ENCODE measurements at regions not wholly inside any gene's neighbourhood (a gene's known extent, or its start where the extent isn't known, plus 50 kb on each side); places are given as distances from the start of the nearest gene placed in this dataset.

DNA sequence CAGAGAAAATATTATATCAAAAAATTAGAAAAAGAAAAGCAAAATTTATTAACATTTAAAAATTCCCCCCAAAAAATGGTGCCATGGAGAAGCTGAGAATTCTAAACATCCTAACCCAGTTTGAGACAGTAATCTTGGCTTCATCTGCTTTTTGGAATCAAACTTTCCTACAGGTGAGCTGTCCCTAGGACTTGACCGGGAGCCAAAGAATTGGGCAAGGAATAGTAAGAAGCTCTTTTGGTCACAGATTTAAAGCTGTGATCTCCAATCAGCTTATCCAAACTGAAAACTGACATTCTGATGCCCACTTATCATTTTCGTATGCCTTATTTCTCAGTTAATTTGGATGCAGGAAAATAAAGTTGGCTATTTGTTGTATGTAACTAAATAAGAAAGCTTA is 457.3 kb upstream of the DMAC1 start:
- ATAC-seq, result no peak
- 4% methylated on average over 2 of the region's 2 CpGs for WGBS (ENCODE audit: low lambda C conversion rate)
- POLR2A ChIA-PET, result no interaction called here
- no peak for DNase-seq (ENCODE audit: low spot score)
- H3K79me2 ChIP-seq (ENCODE audit: insufficient read depth, low read length), result no peaks in the 10 kb centered on the region
- H2AFZ ChIP-seq (ENCODE audit: low read length), result no peak overlapping the region
- no peaks in the 10 kb centered on the region for H4K20me1 ChIP-seq (ENCODE audit: insufficient read depth, low read length)
- no peaks in the 10 kb centered on the region for H3K36me3 ChIP-seq (replicated peaks in 1 of 2; ENCODE audit: control insufficient read depth in 1 of 2, insufficient read depth in 2 of 2, low read length in 2 of 2)
- FAIRE-seq, result no peak
- no peak overlapping the region for H3K27ac ChIP-seq (ENCODE audit: extremely low read length, insufficient read depth, low read length)
- intact Hi-C loops (cut with micrococcal nuclease; ENCODE audit: unreplicated experiment) (no loop called here), in situ Hi-C loops (cut with HindIII; ENCODE audit: extremely low pct_ligation_motif_present, low pct_unique_long_range_greater_than_20kb) (no loop called here)
- CTCF ChIA-PET (ENCODE audit: low intra/inter-chr PET ratio, low total read pairs), result no interaction called here
- no peaks in the 10 kb centered on the region for H3K4me1 ChIP-seq (ENCODE audit: insufficient read depth, low read length)
- H3K4me2 ChIP-seq (ENCODE audit: low read depth, low read length), result no peak overlapping the region
- no TSS peak for BruUV-seq (replicated peaks)
- no peak overlapping the region for H3K9ac ChIP-seq (ENCODE audit: insufficient read depth, low read depth, low read length)
- H3K4me3 ChIP-seq (replicated peaks in 1 of 3; ENCODE audit: insufficient read depth in 1 of 3, low read depth in 2 of 3, low read length in 3 of 3), result no peak overlapping the region
- no peaks in the 10 kb centered on the region for H3K27me3 ChIP-seq (ENCODE audit: control insufficient read depth in 1 of 2, insufficient read depth in 2 of 2, low read length in 2 of 2)
- peaks cover 71% of the 10 kb centered on the region for H3K9me3 ChIP-seq (ENCODE audit: low read length)
- TF ChIP-seq MTF1 (CRISPR knock-in tag; IDR thresholded peaks at IDR 0.05) (no peak), ZNF10 (CRISPR knock-in tag; IDR thresholded peaks at IDR 0.05; ENCODE audit: borderline replicate concordance, low read depth) (no peak), MTA3 (CRISPR knock-in tag; IDR thresholded peaks at IDR 0.05) (no peak), AFF4 (CRISPR knock-in tag; IDR thresholded peaks at IDR 0.05) (no peak), NFYB (CRISPR knock-in tag; IDR thresholded peaks at IDR 0.05) (no peak), ZFP36L2 (CRISPR knock-in tag; IDR thresholded peaks at IDR 0.05) (no peak), ZNF574 (CRISPR knock-in tag; IDR thresholded peaks at IDR 0.05) (no peak), ZBTB1 (CRISPR knock-in tag; IDR thresholded peaks at IDR 0.05; ENCODE audit: borderline replicate concordance) (no peak), ZKSCAN5 (CRISPR knock-in tag; IDR thresholded peaks at IDR 0.05) (no peak), ZBTB34 (CRISPR knock-in tag; IDR thresholded peaks at IDR 0.05) (no peak), REL (CRISPR knock-in tag; conservative IDR thresholded peaks at IDR 0.05) (no peak), SRSF4 (IDR thresholded peaks at IDR 0.05; ENCODE audit: low read depth, low read length, poor library complexity, severe bottlenecking) (no peak), GATA4 (IDR thresholded peaks at IDR 0.05; ENCODE audit: borderline replicate concordance, low read depth) (no peak)
- TF ChIP-seq, protein P1, sequence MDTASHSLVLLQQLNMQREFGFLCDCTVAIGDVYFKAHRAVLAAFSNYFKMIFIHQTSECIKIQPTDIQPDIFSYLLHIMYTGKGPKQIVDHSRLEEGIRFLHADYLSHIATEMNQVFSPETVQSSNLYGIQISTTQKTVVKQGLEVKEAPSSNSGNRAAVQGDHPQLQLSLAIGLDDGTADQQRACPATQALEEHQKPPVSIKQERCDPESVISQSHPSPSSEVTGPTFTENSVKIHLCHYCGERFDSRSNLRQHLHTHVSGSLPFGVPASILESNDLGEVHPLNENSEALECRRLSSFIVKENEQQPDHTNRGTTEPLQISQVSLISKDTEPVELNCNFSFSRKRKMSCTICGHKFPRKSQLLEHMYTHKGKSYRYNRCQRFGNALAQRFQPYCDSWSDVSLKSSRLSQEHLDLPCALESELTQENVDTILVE (CRISPR knock-in tag; IDR thresholded peaks at IDR 0.05), result no peak
- TF ChIP-seq, protein P2, sequence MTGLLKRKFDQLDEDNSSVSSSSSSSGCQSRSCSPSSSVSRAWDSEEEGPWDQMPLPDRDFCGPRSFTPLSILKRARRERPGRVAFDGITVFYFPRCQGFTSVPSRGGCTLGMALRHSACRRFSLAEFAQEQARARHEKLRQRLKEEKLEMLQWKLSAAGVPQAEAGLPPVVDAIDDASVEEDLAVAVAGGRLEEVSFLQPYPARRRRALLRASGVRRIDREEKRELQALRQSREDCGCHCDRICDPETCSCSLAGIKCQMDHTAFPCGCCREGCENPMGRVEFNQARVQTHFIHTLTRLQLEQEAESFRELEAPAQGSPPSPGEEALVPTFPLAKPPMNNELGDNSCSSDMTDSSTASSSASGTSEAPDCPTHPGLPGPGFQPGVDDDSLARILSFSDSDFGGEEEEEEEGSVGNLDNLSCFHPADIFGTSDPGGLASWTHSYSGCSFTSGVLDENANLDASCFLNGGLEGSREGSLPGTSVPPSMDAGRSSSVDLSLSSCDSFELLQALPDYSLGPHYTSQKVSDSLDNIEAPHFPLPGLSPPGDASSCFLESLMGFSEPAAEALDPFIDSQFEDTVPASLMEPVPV (CRISPR knock-in tag; IDR thresholded peaks at IDR 0.05), result no peak
